ENCODE measurements at regions not wholly inside any gene's neighbourhood (a gene's known extent, or its start where the extent isn't known, plus 50 kb on each side); places are given as distances from the start of the nearest gene placed in this dataset.

DNA sequence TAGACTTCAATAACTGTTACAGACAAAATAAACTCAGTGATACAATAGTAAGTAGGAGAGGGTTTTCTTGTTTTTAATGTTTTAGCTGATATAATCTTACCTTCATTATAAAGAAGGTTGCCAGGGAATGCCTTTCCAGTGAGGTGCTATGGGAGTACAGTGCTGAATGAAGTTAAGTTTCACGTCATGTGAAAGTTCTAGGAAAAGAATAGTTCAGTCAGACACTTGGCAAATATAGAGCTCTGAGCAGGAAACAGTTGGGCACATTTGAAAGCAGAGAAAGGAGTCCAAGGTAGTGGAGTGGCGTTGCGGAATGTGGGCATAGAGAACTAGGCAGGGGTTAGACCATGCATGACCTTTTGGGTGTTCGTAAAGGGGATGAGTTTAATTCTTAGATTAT lies 88.6 kb upstream of the DCN start:
- intact Hi-C loops (cut with micrococcal nuclease; ENCODE audit: unreplicated experiment) = no loop called here
- DNase-seq (ENCODE audit: low spot score) = no peak
- no peaks in the 10 kb centered on the region for H3K36me3 ChIP-seq (ENCODE audit: insufficient read depth, low read length, poor library complexity, severe bottlenecking)
- no peaks in the 10 kb centered on the region for H3K4me1 ChIP-seq (ENCODE audit: insufficient read depth, low read length, poor library complexity, severe bottlenecking)
- no peaks in the 10 kb centered on the region for H3K27me3 ChIP-seq (replicated peaks; ENCODE audit: insufficient read depth, low read depth, low read length, poor library complexity)
- TF ChIP-seq EZH2 (IDR thresholded peaks at IDR 0.05; ENCODE audit: borderline replicate concordance, low read depth, low read length, poor library complexity, severe bottlenecking) = no peak
- no peak for TF ChIP-seq CTCF (conservative IDR thresholded peaks at IDR 0.05; ENCODE audit: low read depth, low read length)
- CTCF ChIA-PET = no interaction called here
- H3K9me3 ChIP-seq (ENCODE audit: low read depth, low read length, poor library complexity, severe bottlenecking) = no peaks in the 10 kb centered on the region
- POLR2A ChIA-PET (ENCODE audit: low non-redundant PET) = no interaction called here
- no TSS peak for BruUV-seq (replicated peaks)
- H3K4me3 ChIP-seq (ENCODE audit: low read depth, low read length, poor library complexity, severe bottlenecking) = no peak overlapping the region
- H3K27ac ChIP-seq (ENCODE audit: low read depth, low read length, poor library complexity, severe bottlenecking) = no peak overlapping the region

- H3K4me3 ChIP-seq (ENCODE audit: low read depth, low read length, poor library complexity, severe bottlenecking) = no peak overlapping the region
- no peaks in the 10 kb centered on the region for H3K9me3 ChIP-seq (ENCODE audit: low read depth, low read length, poor library complexity, severe bottlenecking)
- H3K27me3 ChIP-seq (replicated peaks; ENCODE audit: insufficient read depth, low read depth, low read length, poor library complexity) = no peaks in the 10 kb centered on the region
- no TSS peak for BruUV-seq (replicated peaks)
- no peaks in the 10 kb centered on the region for H3K36me3 ChIP-seq (ENCODE audit: insufficient read depth, low read length, poor library complexity, severe bottlenecking)
- intact Hi-C loops (cut with micrococcal nuclease; ENCODE audit: unreplicated experiment) = no loop called here
- CTCF ChIA-PET = no interaction called here
- TF ChIP-seq EZH2 (IDR thresholded peaks at IDR 0.05; ENCODE audit: borderline replicate concordance, low read depth, low read length, poor library complexity, severe bottlenecking) = no peak
- no peak for TF ChIP-seq CTCF (conservative IDR thresholded peaks at IDR 0.05; ENCODE audit: low read depth, low read length)
- no peak for DNase-seq (ENCODE audit: low spot score)
- no peaks in the 10 kb centered on the region for H3K4me1 ChIP-seq (ENCODE audit: insufficient read depth, low read length, poor library complexity, severe bottlenecking)
- POLR2A ChIA-PET (ENCODE audit: low non-redundant PET) = no interaction called here
- no peak overlapping the region for H3K27ac ChIP-seq (ENCODE audit: low read depth, low read length, poor library complexity, severe bottlenecking)
Measured at GRCh38 chr12:91267039-91267438, 84.4 kb upstream of the DCN start.

DNA sequence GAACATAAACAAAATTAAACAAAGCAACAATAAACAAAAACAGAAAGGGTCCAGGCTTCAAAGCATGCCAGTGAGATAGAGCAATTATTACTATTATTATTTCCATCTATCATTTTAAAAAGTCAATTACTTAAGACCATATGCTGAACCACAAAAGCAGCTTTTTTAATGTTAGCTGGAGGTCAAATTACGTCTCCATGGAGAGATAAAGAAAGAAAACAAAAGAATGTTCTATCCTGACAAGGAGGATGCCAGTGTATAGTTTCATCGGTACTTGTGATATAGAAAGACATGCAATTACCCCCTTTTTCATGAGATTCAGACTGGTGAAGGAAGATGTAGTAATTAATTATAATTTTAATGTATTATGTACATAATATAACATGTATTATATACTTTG lies 81.6 kb upstream of the DCN start:
- no TSS peak for BruUV-seq (replicated peaks)
- CTCF ChIA-PET = no interaction called here
- Histone ChIP-seq H3K9me3 (ENCODE audit: low read depth, low read length, poor library complexity, severe bottlenecking) (no peaks in the 10 kb centered on the region), H3K36me3 (ENCODE audit: insufficient read depth, low read length, poor library complexity, severe bottlenecking) (no peaks in the 10 kb centered on the region), H3K27me3 (replicated peaks; ENCODE audit: insufficient read depth, low read depth, low read length, poor library complexity) (no peaks in the 10 kb centered on the region), H3K27ac (ENCODE audit: low read depth, low read length, poor library complexity, severe bottlenecking) (no peak overlapping the region), H3K4me3 (ENCODE audit: low read depth, low read length, poor library complexity, severe bottlenecking) (no peak overlapping the region), H3K4me1 (ENCODE audit: insufficient read depth, low read length, poor library complexity, severe bottlenecking) (no peaks in the 10 kb centered on the region)
- DNase-seq (ENCODE audit: low spot score) = no peak
- no peak for TF ChIP-seq EZH2 (IDR thresholded peaks at IDR 0.05; ENCODE audit: borderline replicate concordance, low read depth, low read length, poor library complexity, severe bottlenecking)
- TF ChIP-seq CTCF (conservative IDR thresholded peaks at IDR 0.05; ENCODE audit: low read depth, low read length) = no peak
- intact Hi-C loops (cut with micrococcal nuclease; ENCODE audit: unreplicated experiment) = no loop called here
- POLR2A ChIA-PET (ENCODE audit: low non-redundant PET) = no interaction called here

All from A673 (cell line).